H1 (cell line): ENCODE measurements at regions not wholly inside any gene's neighbourhood (a gene's known extent, or its start where the extent isn't known, plus 50 kb on each side); places are given as distances from the start of the nearest gene placed in this dataset.
A peak's percentile ranks its signal among the peaks of the same experiment; 100 is the strongest.

Experiments
- CTCF ChIA-PET: fragments of 300-600 bp; sonication (Branson Sonifier 250); formaldehyde crosslinking; loops from one replicate; lab custom pipeline; 2021; ENCODE audit not compliant: partially characterized antibody; lab: Charles Lee
- POLR2A ChIA-PET: fragments of 300-600 bp; sonication (Branson Sonifier 250); formaldehyde crosslinking; loops from one replicate; lab custom pipeline; 2021; ENCODE audit warnings: inconsistent platforms; ENCODE audit not compliant: partially characterized antibody; lab: Charles Lee
- DNase-seq, 2 experiments: peaks; one replicate each; pipeline versions ENCODE4 v3.0.0 to v3.0.0-alpha.2; 2010 to 2022; ENCODE audit warnings: low spot score in 2 of 2, low read depth in 1 of 2, mixed read lengths in 1 of 2
- FAIRE-seq: peaks from 2 replicates; lab custom pipeline; 2011; peaks lifted over from hg19 to GRCh38; lab: Jason Lieb, UNC
- H2AFZ ChIP-seq: 2 replicates; pipeline ENCODE4 v1.8.1; 2012; ENCODE audit warnings: low read length, inconsistent platforms
- H2AK5ac ChIP-seq: 2 replicates; pipeline ENCODE4 v1.6.1; 2013; ENCODE audit warnings: low read depth, low read length
- H2BK120ac ChIP-seq: replicated peaks from 2 replicates; pipeline ENCODE3; 2013; ENCODE audit warnings: low read depth, low read length, inconsistent platforms
- H2BK12ac ChIP-seq: 2 replicates; pipeline ENCODE4 v1.6.1; 2013; ENCODE audit warnings: low read depth, low read length
- H2BK15ac ChIP-seq: 2 replicates; pipeline ENCODE4 v1.6.1; 2013; ENCODE audit warnings: low read length
- H2BK20ac ChIP-seq: 2 replicates; pipeline ENCODE4 v1.6.1; 2013; ENCODE audit warnings: low read length
- H2BK5ac ChIP-seq: 2 replicates; pipeline ENCODE4 v1.6.1; 2013; ENCODE audit warnings: low read depth, low read length
- H3K14ac ChIP-seq: 2 replicates; pipeline ENCODE4 v1.6.1; 2013; ENCODE audit warnings: inconsistent platforms; ENCODE audit not compliant: insufficient read length
- H3K18ac ChIP-seq: 2 replicates; pipeline ENCODE4 v1.6.1; 2013; ENCODE audit warnings: low read length; ENCODE audit errors: extremely low read depth
- H3K23ac ChIP-seq: 2 replicates; pipeline ENCODE4 v1.6.1; 2013; ENCODE audit warnings: inconsistent platforms; ENCODE audit not compliant: insufficient read length
- H3K23me2 ChIP-seq: 2 replicates; pipeline ENCODE4 v1.6.1; 2013; ENCODE audit warnings: low read depth, low read length
- H3K27ac ChIP-seq: 2 replicates; pipeline ENCODE4 v1.6.1; 2011; ENCODE audit warnings: low read depth, low read length, inconsistent platforms
- H3K27me3 ChIP-seq, 4 experiments: replicated peaks in 1 of 4; 1 replicate in 1 of 4; 2 replicates in 3 of 4; pipeline versions ENCODE4 v1.6.1 to v1.8.1; 2011 to 2013; ENCODE audit warnings: low read length in 3 of 4, mild to moderate bottlenecking in 3 of 4, inconsistent platforms in 2 of 4, mixed read lengths in 2 of 4, moderate library complexity in 1 of 4; ENCODE audit not compliant: control insufficient read depth in 3 of 4, insufficient read depth in 3 of 4; ENCODE audit errors: extremely low read depth in 1 of 4
- H3K36me3 ChIP-seq, 4 experiments: 2 replicates each; pipeline versions ENCODE4 v1.6.1 to v1.8.1; 2011 to 2013; ENCODE audit warnings: mild to moderate bottlenecking in 4 of 4, low read length in 3 of 4, moderate library complexity in 2 of 4, control low read depth in 1 of 4, inconsistent platforms in 1 of 4; ENCODE audit not compliant: insufficient read depth in 4 of 4, control insufficient read depth in 2 of 4
- H3K4ac ChIP-seq: replicated peaks from 2 replicates; pipeline ENCODE3; 2013; ENCODE audit warnings: low read length, low read depth, mixed read lengths, inconsistent platforms; ENCODE audit not compliant: insufficient read length
- H3K4me1 ChIP-seq, 4 experiments: replicated peaks in 1 of 4; 1 replicate in 1 of 4; 2 replicates in 3 of 4; pipeline versions ENCODE4 v1.6.1 to v1.8.1; 2011 to 2013; ENCODE audit warnings: low read length in 3 of 4, inconsistent platforms in 2 of 4, mixed read lengths in 1 of 4; ENCODE audit not compliant: insufficient read depth in 4 of 4, control insufficient read depth in 3 of 4
- H3K4me2 ChIP-seq, 2 experiments: 2 replicates each; pipeline versions ENCODE4 v1.6.1 to v1.8.1; 2011 to 2013; ENCODE audit warnings: low read depth in 2 of 2, low read length in 2 of 2, control low read depth in 1 of 2, inconsistent platforms in 1 of 2, mild to moderate bottlenecking in 1 of 2; ENCODE audit not compliant: insufficient read depth in 1 of 2
- H3K4me3 ChIP-seq, 4 experiments: fragments of 200-600, 300-600 bp in 1 of 4; sonication (generic), shearing (Covaris generic), sonication (Bioruptor Twin) in 1 of 4; 2 replicates each; pipeline versions ENCODE4 v1.5.1 to v1.8.1; 2011 to 2016; ENCODE audit warnings: low read length in 4 of 4, low read depth in 3 of 4, control low read depth in 2 of 4, inconsistent platforms in 2 of 4, mild to moderate bottlenecking in 2 of 4, mixed read lengths in 1 of 4, moderate library complexity in 1 of 4; ENCODE audit not compliant: insufficient read depth in 2 of 4; ENCODE audit errors: extremely low read depth in 1 of 4
- H3K56ac ChIP-seq: replicated peaks from 2 replicates; pipeline ENCODE3; 2013; ENCODE audit warnings: low read depth, mild to moderate bottlenecking, mixed read lengths, low read length, inconsistent platforms; ENCODE audit not compliant: insufficient read length
- H3K79me1 ChIP-seq: 2 replicates; pipeline ENCODE4 v1.6.1; 2013; ENCODE audit warnings: low read depth, low read length, control low read depth
- H3K79me2 ChIP-seq, 2 experiments: 2 replicates each; pipeline versions ENCODE4 v1.6.1 to v1.8.1; 2012 to 2013; ENCODE audit warnings: low read length in 2 of 2, mild to moderate bottlenecking in 2 of 2, inconsistent platforms in 1 of 2; ENCODE audit not compliant: insufficient read depth in 2 of 2, control insufficient read depth in 1 of 2
- H3K9ac ChIP-seq, 4 experiments: replicated peaks in 1 of 4; 1 replicate in 1 of 4; 2 replicates in 3 of 4; pipeline versions ENCODE4 v1.6.1 to v1.8.1; 2011 to 2013; ENCODE audit warnings: low read depth in 3 of 4, low read length in 3 of 4, control low read depth in 2 of 4, mild to moderate bottlenecking in 2 of 4, moderate library complexity in 2 of 4, inconsistent platforms in 1 of 4; ENCODE audit errors: extremely low read depth in 1 of 4
- H3K9me3 ChIP-seq, 2 experiments: 2 replicates each; pipeline versions ENCODE4 v1.6.1 to v1.8.1; 2012 to 2013; ENCODE audit warnings: mild to moderate bottlenecking in 2 of 2, moderate library complexity in 2 of 2, control low read depth in 1 of 2, inconsistent platforms in 1 of 2, low read depth in 1 of 2, low read length in 1 of 2, mixed read lengths in 1 of 2; ENCODE audit not compliant: insufficient read depth in 2 of 2
- H4K20me1 ChIP-seq, 2 experiments: replicated peaks in 1 of 2; 2 replicates each; pipeline versions ENCODE3 to v1.8.1; 2011 to 2013; ENCODE audit warnings: inconsistent platforms in 2 of 2, low read length in 2 of 2, mild to moderate bottlenecking in 1 of 2; ENCODE audit not compliant: insufficient read depth in 2 of 2, control insufficient read depth in 1 of 2
- H4K5ac ChIP-seq: 2 replicates; pipeline ENCODE4 v1.6.1; 2013; ENCODE audit warnings: low read length, low read depth, mixed read lengths, inconsistent platforms; ENCODE audit not compliant: insufficient read length
- H4K8ac ChIP-seq: 2 replicates; pipeline ENCODE4 v1.8.0; 2013; ENCODE audit warnings: mild to moderate bottlenecking, moderate library complexity, low read length, inconsistent platforms; ENCODE audit not compliant: insufficient read depth; ENCODE audit errors: extremely low read depth
- H4K91ac ChIP-seq: replicated peaks from 2 replicates; pipeline ENCODE3; 2013; ENCODE audit warnings: low read length, mixed read lengths, inconsistent platforms; ENCODE audit not compliant: insufficient read length
- BACH1 ChIP-seq: IDR thresholded peaks from 2 replicates; pipeline ENCODE4 v1.6.1; 2012; ENCODE audit warnings: low read length, improper control_type of control experiment
- CEBPB ChIP-seq: IDR thresholded peaks from 2 replicates; pipeline ENCODE4 v1.6.1; 2012; ENCODE audit warnings: low read depth, low read length
- EP300 ChIP-seq, 2 experiments: IDR thresholded peaks; 1 replicate in 1 of 2; 2 replicates in 1 of 2; pipeline ENCODE4 v1.6.1; 2011 to 2012; ENCODE audit warnings: low read depth in 2 of 2, low read length in 2 of 2, mild to moderate bottlenecking in 2 of 2, borderline replicate concordance in 1 of 2, inconsistent platforms in 1 of 2, moderate library complexity in 1 of 2
- HDAC2 ChIP-seq, 2 experiments: fragments of 300-600 bp in 1 of 2; sonication (generic) in 1 of 2; IDR thresholded peaks; 2 replicates each; pipeline ENCODE4 v1.6.1; 2011 to 2012; ENCODE audit warnings: low read depth in 2 of 2, low read length in 2 of 2, mild to moderate bottlenecking in 2 of 2, moderate library complexity in 2 of 2, borderline replicate concordance in 1 of 2, inconsistent platforms in 1 of 2
- KDM5A ChIP-seq: fragments of 200-600 bp; IDR thresholded peaks from 2 replicates; pipeline ENCODE4 v1.7.1; 2012; ENCODE audit warnings: mild to moderate bottlenecking, low read length, inconsistent platforms, mixed read lengths
- MAFK ChIP-seq: IDR thresholded peaks from 2 replicates; pipeline ENCODE4 v1.6.1; 2012; ENCODE audit warnings: low read depth, mild to moderate bottlenecking, improper control_type of control experiment, low read length
- SP2 ChIP-seq: IDR thresholded peaks from 2 replicates; pipeline ENCODE4 v1.6.1; 2012; ENCODE audit warnings: mild to moderate bottlenecking, low read length, inconsistent platforms
- SRF ChIP-seq: IDR thresholded peaks from 2 replicates; pipeline ENCODE4 v1.6.1; 2011; ENCODE audit warnings: mild to moderate bottlenecking, low read depth, low read length, moderate library complexity
- TAF7 ChIP-seq: optimal IDR thresholded peaks from 2 replicates; pipeline ENCODE3; 2011; ENCODE audit warnings: low read depth, mild to moderate bottlenecking, inconsistent platforms, low read length, moderate library complexity, borderline replicate concordance
- TEAD4 ChIP-seq: IDR thresholded peaks from 2 replicates; pipeline ENCODE4 v1.6.1; 2012; ENCODE audit warnings: low read depth, low read length, inconsistent platforms, mixed read lengths
- YY1 ChIP-seq: IDR thresholded peaks from 2 replicates; pipeline ENCODE4 v1.6.1; 2011; ENCODE audit warnings: low read depth, mild to moderate bottlenecking, low read length
- WGBS, 2 experiments: shearing (Covaris generic) in 1 of 2; methylation state at CpG; one replicate each; pipeline versions ENCODE4 v1.1.6 to v1.1.7; 2013 to 2015; ENCODE audit warnings: low lambda C conversion rate in 2 of 2, mixed read lengths in 2 of 2, inconsistent platforms in 1 of 2, low coverage in 1 of 2, missing lambda C conversion rate in 1 of 2; ENCODE audit not compliant: insufficient replicate concordance in 2 of 2, insufficient coverage in 1 of 2, insufficient read length in 1 of 2; ENCODE audit errors: extremely low coverage in 1 of 2, missing lambda C conversion rate in 1 of 2; 5-methylcytosine and 5-hydroxymethylcytosine counted together
- TF ChIP-seq, protein P1 (sequence below): IDR thresholded peaks from 2 replicates; pipeline ENCODE4 v1.6.1; 2012; ENCODE audit warnings: low read length, inconsistent platforms

GRCh38 chr14:42335918-42336317, 729.2 kb downstream of the LRFN5 start:
- Histone ChIP-seq H4K91ac (no peak overlapping the region), H2AFZ (no peak overlapping the region), H3K4me2 (peak overlapping the region; percentile 9 to 39; a peak in 1 of 4 replicates), H2AK5ac (no peak overlapping the region), H3K9ac (no peak overlapping the region), H2BK12ac (no peak overlapping the region), H4K20me1 (no peaks in the 10 kb centered on the region), H3K36me3 (peaks cover 0 to 2% (median 0%) of the 10 kb centered on the region in 4 experiments; a peak in 2 of 8 replicates), H4K5ac (no peak overlapping the region), H4K8ac (no peak overlapping the region), H3K56ac (no peak overlapping the region), H3K23ac (no peak overlapping the region), H2BK20ac (no peak overlapping the region), H3K4ac (no peak overlapping the region), H3K14ac (no peak overlapping the region), H3K79me2 (no peaks in the 10 kb centered on the region), H2BK5ac (no peak overlapping the region), H3K27me3 (peaks cover 9 to 27% (median 14%) of the 10 kb centered on the region in 4 experiments; a peak in 6 of 7 replicates), H3K4me1 (peaks cover 0 to 4% (median 0%) of the 10 kb centered on the region in 4 experiments; a peak in 2 of 7 replicates), H3K23me2 (no peaks in the 10 kb centered on the region), H3K18ac (no peak overlapping the region), H3K27ac (no peak overlapping the region), H3K4me3 (peak overlapping the region in 1 of 4 experiments; percentile 35; a peak in 1 of 8 replicates), H3K9me3 (peaks cover 0 to 4% of the 10 kb centered on the region in 2 experiments; a peak in 2 of 4 replicates), H3K79me1 (no peaks in the 10 kb centered on the region), H2BK120ac (no peak overlapping the region), H2BK15ac (no peak overlapping the region)
- POLR2A ChIA-PET, result no interaction called here
- DNase-seq, result peak; percentile 47 to 73
- CTCF ChIA-PET, result no interaction called here
- FAIRE-seq, result peak; percentile 99
- WGBS, 2 experiments, result 0% methylated on average over 1 of the region's 1 CpG; no CpG with 5 or more reads in 1 of the 2 experiments
- TF ChIP-seq, protein P1, sequence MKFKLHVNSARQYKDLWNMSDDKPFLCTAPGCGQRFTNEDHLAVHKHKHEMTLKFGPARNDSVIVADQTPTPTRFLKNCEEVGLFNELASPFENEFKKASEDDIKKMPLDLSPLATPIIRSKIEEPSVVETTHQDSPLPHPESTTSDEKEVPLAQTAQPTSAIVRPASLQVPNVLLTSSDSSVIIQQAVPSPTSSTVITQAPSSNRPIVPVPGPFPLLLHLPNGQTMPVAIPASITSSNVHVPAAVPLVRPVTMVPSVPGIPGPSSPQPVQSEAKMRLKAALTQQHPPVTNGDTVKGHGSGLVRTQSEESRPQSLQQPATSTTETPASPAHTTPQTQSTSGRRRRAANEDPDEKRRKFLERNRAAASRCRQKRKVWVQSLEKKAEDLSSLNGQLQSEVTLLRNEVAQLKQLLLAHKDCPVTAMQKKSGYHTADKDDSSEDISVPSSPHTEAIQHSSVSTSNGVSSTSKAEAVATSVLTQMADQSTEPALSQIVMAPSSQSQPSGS, result no peak
- TF ChIP-seq SP2 (no peak), HDAC2 (IDR thresholded peaks at IDR 0.05; ENCODE audit: borderline replicate concordance in 1 of 2, low read depth in 2 of 2, low read length in 2 of 2) (peak in 1 of 2 experiments; percentile 51; a peak in 1 of 4 replicates), TAF7 (no peak), SRF (no peak), EP300 (IDR thresholded peaks at IDR 0.05; ENCODE audit: borderline replicate concordance in 1 of 2, low read depth in 2 of 2, low read length in 2 of 2) (peak in 1 of 2 experiments; percentile 90; a peak in 2 of 3 replicates), MAFK (no peak), CEBPB (no peak), TEAD4 (peak; percentile 82), YY1 (peak; percentile 37; the same call in 1 of the 2 replicates), BACH1 (no peak), KDM5A (no peak)
